Loucy (cell line): ENCODE measurements at regions not wholly inside any gene's neighbourhood (a gene's known extent, or its start where the extent isn't known, plus 50 kb on each side); places are given as distances from the start of the nearest gene placed in this dataset.

Experiments used
- H2AFZ ChIP-seq: fragments of 200-600 bp; sonication (generic); 2 replicates; pipeline ENCODE4 v1.6.0; 2016; ENCODE audit warnings: antibody characterized with exemption, mild to moderate bottlenecking, low read length, moderate library complexity
- H3F3A ChIP-seq: fragments of 200-600 bp; 2 replicates; pipeline ENCODE4 v1.6.0; 2016; ENCODE audit warnings: antibody characterized with exemption, low read depth, mild to moderate bottlenecking
- H3K27me3 ChIP-seq: fragments of 200-600 bp; sonication (generic); 2 replicates; pipeline ENCODE4 v1.6.1; 2014; ENCODE audit warnings: low read length, mild to moderate bottlenecking; ENCODE audit not compliant: insufficient read depth, poor library complexity, severe bottlenecking
- H3K36me3 ChIP-seq: fragments of 200-600 bp; sonication (generic); 2 replicates; pipeline ENCODE4 v1.6.1; 2016; ENCODE audit warnings: low read length; ENCODE audit not compliant: insufficient read depth
- H3K4me1 ChIP-seq: fragments of 200-600 bp; sonication (generic); 2 replicates; pipeline ENCODE4 v1.5.1; 2014; ENCODE audit warnings: low read length, mild to moderate bottlenecking; ENCODE audit not compliant: insufficient read depth, poor library complexity, severe bottlenecking
- H3K4me2 ChIP-seq: fragments of 200-600 bp; sonication (generic); 2 replicates; pipeline ENCODE4 v1.6.0; 2014; ENCODE audit warnings: antibody characterized with exemption, low read length, low read depth, mild to moderate bottlenecking; ENCODE audit not compliant: poor library complexity, severe bottlenecking
- H3K4me3 ChIP-seq: fragments of 200-600 bp; sonication (generic); 2 replicates; pipeline ENCODE4 v1.5.1; 2014; ENCODE audit warnings: low read length, mild to moderate bottlenecking, mixed read lengths; ENCODE audit not compliant: poor library complexity, severe bottlenecking
- H3K79me2 ChIP-seq: fragments of 200-600 bp; sonication (generic); 2 replicates; pipeline ENCODE4 v1.6.1; 2014; ENCODE audit warnings: low read length; ENCODE audit not compliant: insufficient read depth
- H3K9ac ChIP-seq: fragments of 200-600 bp; sonication (generic); 2 replicates; pipeline ENCODE4 v1.6.0; 2014; ENCODE audit warnings: mild to moderate bottlenecking, low read depth, low read length, moderate library complexity; ENCODE audit not compliant: poor library complexity, severe bottlenecking
- H3K9me2 ChIP-seq: fragments of 200-600 bp; sonication (generic); replicated peaks from 2 replicates; pipeline ENCODE4 v1.6.1; 2016; ENCODE audit warnings: low read depth, low read length, mixed read lengths
- H3K9me3 ChIP-seq: fragments of 200-600 bp; sonication (generic); 2 replicates; pipeline ENCODE4 v1.6.1; 2014; ENCODE audit warnings: mild to moderate bottlenecking, antibody characterized with exemption, low read length, low read depth; ENCODE audit not compliant: insufficient read depth
- H4K20me1 ChIP-seq: fragments of 200-600 bp; sonication (generic); 2 replicates; pipeline ENCODE4 v1.6.0; 2014; ENCODE audit warnings: antibody characterized with exemption, low read length, mild to moderate bottlenecking; ENCODE audit not compliant: insufficient read depth, poor library complexity, severe bottlenecking
- CTCF ChIP-seq: fragments of 200-600 bp; sonication (generic); conservative IDR thresholded peaks from 2 replicates; pipeline ENCODE4 v1.5.1; 2014; ENCODE audit warnings: mild to moderate bottlenecking, antibody characterized with exemption, low read length
- EZH2phosphoT487 ChIP-seq: fragments of 200-600 bp; IDR thresholded peaks from 2 replicates; pipeline ENCODE4 v1.6.1; 2018; ENCODE audit warnings: antibody characterized with exemption, mild to moderate bottlenecking, moderate library complexity, borderline replicate concordance

- H3K9ac ChIP-seq = no peak overlapping the region
These were observed 382.3 kb downstream of the SIPA1L2 start for GRCh38 chr1:232247669-232248068.

DNA sequence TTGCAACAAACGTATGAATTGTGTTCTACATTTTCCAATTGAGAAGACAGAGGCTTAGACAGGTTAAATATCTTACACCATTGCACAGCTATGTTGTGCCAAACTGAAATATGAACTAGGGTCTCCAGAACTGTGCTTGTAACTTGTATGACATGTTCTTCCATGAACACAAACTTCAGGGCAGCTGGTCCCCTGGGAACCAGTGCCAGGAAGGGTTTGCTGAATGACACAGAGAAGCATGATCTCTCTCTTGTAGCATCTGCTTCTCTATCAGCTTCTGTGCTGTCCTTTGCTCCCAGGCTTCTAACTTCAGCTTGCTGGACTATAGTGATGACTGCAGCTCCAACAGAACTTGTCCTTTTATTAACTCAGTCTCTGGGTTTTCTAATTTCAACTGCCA lies 385.5 kb downstream of the SIPA1L2 start:
- TF ChIP-seq CTCF (no peak), EZH2phosphoT487 (no peak)
- H3K9me2 ChIP-seq = no peaks in the 10 kb centered on the region
- H3K79me2 ChIP-seq = no peaks in the 10 kb centered on the region
- H3K4me3 ChIP-seq = no peak overlapping the region
- no peaks in the 10 kb centered on the region for H4K20me1 ChIP-seq
- no peaks in the 10 kb centered on the region for H3K4me1 ChIP-seq
- H3K4me2 ChIP-seq = no peak overlapping the region
- no peak overlapping the region for H3K9ac ChIP-seq
- H3F3A ChIP-seq = no peaks in the 10 kb centered on the region
- H3K36me3 ChIP-seq = no peaks in the 10 kb centered on the region
- no peaks in the 10 kb centered on the region for H3K9me3 ChIP-seq
- no peak overlapping the region for H2AFZ ChIP-seq
- H3K27me3 ChIP-seq = peaks cover 11% of the 10 kb centered on the region

More at GRCh38 chr1:232247669-232248068, 382.3 kb downstream of the SIPA1L2 start:
- Histone ChIP-seq H3K9me3 (no peaks in the 10 kb centered on the region), H4K20me1 (no peaks in the 10 kb centered on the region), H3F3A (no peaks in the 10 kb centered on the region), H3K9me2 (no peaks in the 10 kb centered on the region), H3K4me3 (no peak overlapping the region), H3K79me2 (no peaks in the 10 kb centered on the region), H3K4me1 (no peaks in the 10 kb centered on the region), H3K27me3 (peaks cover 11% of the 10 kb centered on the region), H3K36me3 (no peaks in the 10 kb centered on the region), H2AFZ (no peak overlapping the region), H3K4me2 (no peak overlapping the region)
- no peak for TF ChIP-seq CTCF
- TF ChIP-seq EZH2phosphoT487 = no peak

- Histone ChIP-seq H3K4me1 (no peaks in the 10 kb centered on the region), H3F3A (no peaks in the 10 kb centered on the region), H3K27me3 (no peaks in the 10 kb centered on the region), H4K20me1 (no peaks in the 10 kb centered on the region), H3K36me3 (no peaks in the 10 kb centered on the region), H3K9ac (no peak overlapping the region), H2AFZ (no peak overlapping the region), H3K4me2 (no peak overlapping the region), H3K4me3 (no peak overlapping the region), H3K9me2 (no peaks in the 10 kb centered on the region), H3K9me3 (no peaks in the 10 kb centered on the region), H3K79me2 (no peaks in the 10 kb centered on the region)
- TF ChIP-seq EZH2phosphoT487 = no peak
- TF ChIP-seq CTCF = no peak
These were observed 389.9 kb downstream of the SIPA1L2 start for GRCh38 chr1:232239998-232240397.
